ENCODE measurements at regions not wholly inside any gene's neighbourhood (a gene's known extent, or its start where the extent isn't known, plus 50 kb on each side); places are given as distances from the start of the nearest gene placed in this dataset.

GRCh38 chr1:238135708-238136664, 245.3 kb upstream of the ZP4 start:
- ATAC-seq, result no peak
- no peak for TF ChIP-seq RARB (CRISPR knock-in tag; IDR thresholded peaks at IDR 0.05)
- TF ChIP-seq TCF4 (CRISPR knock-in tag; IDR thresholded peaks at IDR 0.05; ENCODE audit: borderline replicate concordance), result no peak
- TF ChIP-seq, protein P1, sequence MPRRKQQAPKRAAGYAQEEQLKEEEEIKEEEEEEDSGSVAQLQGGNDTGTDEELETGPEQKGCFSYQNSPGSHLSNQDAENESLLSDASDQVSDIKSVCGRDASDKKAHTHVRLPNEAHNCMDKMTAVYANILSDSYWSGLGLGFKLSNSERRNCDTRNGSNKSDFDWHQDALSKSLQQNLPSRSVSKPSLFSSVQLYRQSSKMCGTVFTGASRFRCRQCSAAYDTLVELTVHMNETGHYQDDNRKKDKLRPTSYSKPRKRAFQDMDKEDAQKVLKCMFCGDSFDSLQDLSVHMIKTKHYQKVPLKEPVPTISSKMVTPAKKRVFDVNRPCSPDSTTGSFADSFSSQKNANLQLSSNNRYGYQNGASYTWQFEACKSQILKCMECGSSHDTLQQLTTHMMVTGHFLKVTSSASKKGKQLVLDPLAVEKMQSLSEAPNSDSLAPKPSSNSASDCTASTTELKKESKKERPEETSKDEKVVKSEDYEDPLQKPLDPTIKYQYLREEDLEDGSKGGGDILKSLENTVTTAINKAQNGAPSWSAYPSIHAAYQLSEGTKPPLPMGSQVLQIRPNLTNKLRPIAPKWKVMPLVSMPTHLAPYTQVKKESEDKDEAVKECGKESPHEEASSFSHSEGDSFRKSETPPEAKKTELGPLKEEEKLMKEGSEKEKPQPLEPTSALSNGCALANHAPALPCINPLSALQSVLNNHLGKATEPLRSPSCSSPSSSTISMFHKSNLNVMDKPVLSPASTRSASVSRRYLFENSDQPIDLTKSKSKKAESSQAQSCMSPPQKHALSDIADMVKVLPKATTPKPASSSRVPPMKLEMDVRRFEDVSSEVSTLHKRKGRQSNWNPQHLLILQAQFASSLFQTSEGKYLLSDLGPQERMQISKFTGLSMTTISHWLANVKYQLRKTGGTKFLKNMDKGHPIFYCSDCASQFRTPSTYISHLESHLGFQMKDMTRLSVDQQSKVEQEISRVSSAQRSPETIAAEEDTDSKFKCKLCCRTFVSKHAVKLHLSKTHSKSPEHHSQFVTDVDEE (CRISPR knock-in tag; IDR thresholded peaks at IDR 0.05), result no peak
- no peak for TF ChIP-seq ZFP3 (CRISPR knock-in tag; IDR thresholded peaks at IDR 0.05)
- TF ChIP-seq, protein P2, sequence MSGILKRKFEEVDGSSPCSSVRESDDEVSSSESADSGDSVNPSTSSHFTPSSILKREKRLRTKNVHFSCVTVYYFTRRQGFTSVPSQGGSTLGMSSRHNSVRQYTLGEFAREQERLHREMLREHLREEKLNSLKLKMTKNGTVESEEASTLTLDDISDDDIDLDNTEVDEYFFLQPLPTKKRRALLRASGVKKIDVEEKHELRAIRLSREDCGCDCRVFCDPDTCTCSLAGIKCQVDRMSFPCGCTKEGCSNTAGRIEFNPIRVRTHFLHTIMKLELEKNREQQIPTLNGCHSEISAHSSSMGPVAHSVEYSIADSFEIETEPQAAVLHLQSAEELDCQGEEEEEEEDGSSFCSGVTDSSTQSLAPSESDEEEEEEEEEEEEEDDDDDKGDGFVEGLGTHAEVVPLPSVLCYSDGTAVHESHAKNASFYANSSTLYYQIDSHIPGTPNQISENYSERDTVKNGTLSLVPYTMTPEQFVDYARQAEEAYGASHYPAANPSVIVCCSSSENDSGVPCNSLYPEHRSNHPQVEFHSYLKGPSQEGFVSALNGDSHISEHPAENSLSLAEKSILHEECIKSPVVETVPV (CRISPR knock-in tag; IDR thresholded peaks at IDR 0.05), result no peak
- TF ChIP-seq ZNF8 (CRISPR knock-in tag; IDR thresholded peaks at IDR 0.05), result no peak
- no peak for TF ChIP-seq ARNTL (CRISPR knock-in tag; IDR thresholded peaks at IDR 0.05; ENCODE audit: borderline replicate concordance, low read depth)
- TF ChIP-seq, protein P3, sequence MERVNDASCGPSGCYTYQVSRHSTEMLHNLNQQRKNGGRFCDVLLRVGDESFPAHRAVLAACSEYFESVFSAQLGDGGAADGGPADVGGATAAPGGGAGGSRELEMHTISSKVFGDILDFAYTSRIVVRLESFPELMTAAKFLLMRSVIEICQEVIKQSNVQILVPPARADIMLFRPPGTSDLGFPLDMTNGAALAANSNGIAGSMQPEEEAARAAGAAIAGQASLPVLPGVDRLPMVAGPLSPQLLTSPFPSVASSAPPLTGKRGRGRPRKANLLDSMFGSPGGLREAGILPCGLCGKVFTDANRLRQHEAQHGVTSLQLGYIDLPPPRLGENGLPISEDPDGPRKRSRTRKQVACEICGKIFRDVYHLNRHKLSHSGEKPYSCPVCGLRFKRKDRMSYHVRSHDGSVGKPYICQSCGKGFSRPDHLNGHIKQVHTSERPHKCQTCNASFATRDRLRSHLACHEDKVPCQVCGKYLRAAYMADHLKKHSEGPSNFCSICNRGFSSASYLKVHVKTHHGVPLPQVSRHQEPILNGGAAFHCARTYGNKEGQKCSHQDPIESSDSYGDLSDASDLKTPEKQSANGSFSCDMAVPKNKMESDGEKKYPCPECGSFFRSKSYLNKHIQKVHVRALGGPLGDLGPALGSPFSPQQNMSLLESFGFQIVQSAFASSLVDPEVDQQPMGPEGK (CRISPR knock-in tag; IDR thresholded peaks at IDR 0.05; ENCODE audit: borderline replicate concordance), result no peak
- no peak for TF ChIP-seq OSR1 (CRISPR knock-in tag; IDR thresholded peaks at IDR 0.05)
- TF ChIP-seq ZC3H10 (CRISPR knock-in tag; IDR thresholded peaks at IDR 0.05), result no peak
- TF ChIP-seq, protein P4, sequence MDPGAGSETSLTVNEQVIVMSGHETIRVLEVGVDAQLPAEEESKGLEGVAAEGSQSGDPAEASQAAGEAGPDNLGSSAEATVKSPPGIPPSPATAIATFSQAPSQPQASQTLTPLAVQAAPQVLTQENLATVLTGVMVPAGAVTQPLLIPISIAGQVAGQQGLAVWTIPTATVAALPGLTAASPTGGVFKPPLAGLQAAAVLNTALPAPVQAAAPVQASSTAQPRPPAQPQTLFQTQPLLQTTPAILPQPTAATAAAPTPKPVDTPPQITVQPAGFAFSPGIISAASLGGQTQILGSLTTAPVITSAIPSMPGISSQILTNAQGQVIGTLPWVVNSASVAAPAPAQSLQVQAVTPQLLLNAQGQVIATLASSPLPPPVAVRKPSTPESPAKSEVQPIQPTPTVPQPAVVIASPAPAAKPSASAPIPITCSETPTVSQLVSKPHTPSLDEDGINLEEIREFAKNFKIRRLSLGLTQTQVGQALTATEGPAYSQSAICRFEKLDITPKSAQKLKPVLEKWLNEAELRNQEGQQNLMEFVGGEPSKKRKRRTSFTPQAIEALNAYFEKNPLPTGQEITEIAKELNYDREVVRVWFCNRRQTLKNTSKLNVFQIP (CRISPR knock-in tag; IDR thresholded peaks at IDR 0.05; ENCODE audit: borderline replicate concordance, low read depth), result no peak
- TF ChIP-seq ZFP30 (CRISPR knock-in tag; IDR thresholded peaks at IDR 0.05), result no peak
- TF ChIP-seq ESRRG (CRISPR knock-in tag; IDR thresholded peaks at IDR 0.05), result no peak
- TF ChIP-seq GLIS3 (CRISPR knock-in tag; IDR thresholded peaks at IDR 0.05), result no peak
- no peak for TF ChIP-seq CREB5 (CRISPR knock-in tag; IDR thresholded peaks at IDR 0.05; ENCODE audit: low read depth)
- no peak for TF ChIP-seq CSDC2 (CRISPR knock-in tag; IDR thresholded peaks at IDR 0.05)

DNA sequence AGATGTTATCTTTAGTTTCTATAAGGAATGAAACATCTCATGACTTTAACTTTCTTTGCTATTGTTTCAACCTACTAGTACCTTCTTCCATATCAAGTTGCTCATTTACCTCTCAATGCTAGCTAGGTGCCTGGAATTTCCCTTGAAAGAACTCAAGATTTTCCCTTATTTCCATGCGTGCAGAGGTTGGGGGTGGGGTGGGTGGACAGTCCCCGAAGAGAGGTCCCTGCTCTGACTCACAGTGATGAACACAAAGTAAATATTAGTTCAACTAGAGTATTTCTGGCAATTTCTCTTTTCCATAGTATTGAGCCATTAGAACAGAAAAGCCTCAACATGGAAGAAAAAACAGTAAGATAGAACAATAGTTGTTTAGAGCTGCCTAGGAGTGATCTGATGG, 239.0 kb upstream of the ZP4 start:
- ATAC-seq, result no peak

More for the DNA sequence above, 239.0 kb upstream of the ZP4 start:
- TF ChIP-seq, protein P4 (CRISPR knock-in tag; IDR thresholded peaks at IDR 0.05; ENCODE audit: borderline replicate concordance, low read depth), result no peak
- TF ChIP-seq ZNF565 (CRISPR knock-in tag; conservative IDR thresholded peaks at IDR 0.05; ENCODE audit: low read depth) (no peak), CREB5 (CRISPR knock-in tag; IDR thresholded peaks at IDR 0.05; ENCODE audit: low read depth) (no peak)

Data from SK-N-SH treated with all-trans-retinoic acid at 6 μM for 48 hours (cell line).